AG04450 (cell line): ENCODE measurements at regions not wholly inside any gene's neighbourhood (a gene's known extent, or its start where the extent isn't known, plus 50 kb on each side); places are given as distances from the start of the nearest gene placed in this dataset.

ENCODE experiments used
- CTCF ChIA-PET: fragments of 300-600, 350-600 bp; formaldehyde crosslinking; extraction: SDS; loops from one replicate; lab custom pipeline; 2022; ENCODE audit warnings: antibody characterized with exemption, inconsistent platforms; lab: Charles Lee
- POLR2A ChIA-PET: fragments of 350-600 bp; formaldehyde crosslinking; extraction: SDS; loops from one replicate; lab custom pipeline; 2021; ENCODE audit warnings: antibody characterized with exemption, inconsistent platforms; lab: Yijun Ruan, JAX
- DNase-seq: peaks from one replicate; pipeline ENCODE4 v3.0.0-alpha.2; 2011; ENCODE audit warnings: low read depth, low spot score
- H3K27ac ChIP-seq: one replicate; pipeline ENCODE4 v1.5.1; 2012; ENCODE audit warnings: low read depth, low read length, control low read depth
- H3K27me3 ChIP-seq: one replicate; pipeline ENCODE4 v1.6.0; 2012; ENCODE audit warnings: low read length; ENCODE audit not compliant: control insufficient read depth, insufficient read depth
- H3K4me3 ChIP-seq: 2 replicates; pipeline ENCODE4 v1.5.1; 2011; ENCODE audit warnings: mild to moderate bottlenecking, low read depth, low read length, control low read depth
- H3K9me3 ChIP-seq: 2 replicates; pipeline ENCODE4 v1.5.1; 2012; ENCODE audit warnings: low read length; ENCODE audit not compliant: control insufficient read depth, insufficient read depth
- CTCF ChIP-seq: IDR thresholded peaks from 2 replicates; pipeline ENCODE4 v1.5.1; 2011; ENCODE audit warnings: low read depth, low read length, control low read depth, inconsistent platforms

GRCh38 chr2:7795778-7796563 is 878.8 kb downstream of the RNF144A start:
- CTCF ChIA-PET, result no interaction called here
- POLR2A ChIA-PET, result no interaction called here
- peaks cover 4% of the 10 kb centered on the region; the same call in 1 of the 2 replicates for H3K9me3 ChIP-seq
- no peak overlapping the region for H3K27ac ChIP-seq
- TF ChIP-seq CTCF, result no peak
- no peaks in the 10 kb centered on the region for H3K27me3 ChIP-seq
- H3K4me3 ChIP-seq, result no peak overlapping the region
- no peak for DNase-seq

GRCh38 chr2:7800031-7800430 is 881.8 kb upstream of the ID2 start:
- no peak for TF ChIP-seq CTCF
- no peak for DNase-seq
- no peaks in the 10 kb centered on the region for H3K27me3 ChIP-seq
- no peak overlapping the region for H3K4me3 ChIP-seq
- H3K9me3 ChIP-seq, result peaks cover 9% of the 10 kb centered on the region; the same call in 1 of the 2 replicates
- CTCF ChIA-PET, result no interaction called here
- no peak overlapping the region for H3K27ac ChIP-seq
- POLR2A ChIA-PET, result no interaction called here

- ChIA-PET CTCF (no interaction called here), POLR2A (no interaction called here)
- TF ChIP-seq CTCF, result no peak
- H3K27me3 ChIP-seq, result no peaks in the 10 kb centered on the region
- no peak for DNase-seq
- peaks cover 9% of the 10 kb centered on the region; the same call in 1 of the 2 replicates for H3K9me3 ChIP-seq
- H3K4me3 ChIP-seq, result no peak overlapping the region
- H3K27ac ChIP-seq, result no peak overlapping the region
These were observed 880.6 kb upstream of the ID2 start for GRCh38 chr2:7801212-7801611.

GRCh38 chr2:7803515-7803914 is 878.3 kb upstream of the ID2 start:
- ChIA-PET POLR2A (no interaction called here), CTCF (no interaction called here)
- no peak overlapping the region for H3K27ac ChIP-seq
- no peak for DNase-seq
- TF ChIP-seq CTCF, result no peak
- peaks cover 9% of the 10 kb centered on the region; the same call in 1 of the 2 replicates for H3K9me3 ChIP-seq
- no peak overlapping the region for H3K4me3 ChIP-seq
- H3K27me3 ChIP-seq, result no peaks in the 10 kb centered on the region

GRCh38 chr2:7809640-7810039 is 872.2 kb upstream of the ID2 start:
- TF ChIP-seq CTCF, result no peak
- POLR2A ChIA-PET, result no interaction called here
- Histone ChIP-seq H3K4me3 (no peak overlapping the region), H3K27me3 (no peaks in the 10 kb centered on the region), H3K27ac (no peak overlapping the region), H3K9me3 (no peaks in the 10 kb centered on the region)
- DNase-seq, result no peak
- CTCF ChIA-PET, result no interaction called here
